Epithelial cell of esophagus (primary cell): ENCODE measurements at regions not wholly inside any gene's neighbourhood (a gene's known extent, or its start where the extent isn't known, plus 50 kb on each side); places are given as distances from the start of the nearest gene placed in this dataset.

Experiments
- DNase-seq: peaks from one replicate; pipeline ENCODE4 v3.0.0; 2010; ENCODE audit warnings: low read depth
- H3K4me3 ChIP-seq: 2 replicates; pipeline ENCODE4 v1.5.1; 2011; ENCODE audit warnings: mild to moderate bottlenecking, low read length, control low read depth
- CTCF ChIP-seq: IDR thresholded peaks from 2 replicates; pipeline ENCODE4 v1.5.1; 2011; ENCODE audit warnings: low read depth, mild to moderate bottlenecking, low read length, control low read depth, inconsistent platforms; ENCODE audit not compliant: insufficient read depth; ENCODE audit errors: missing control alignments

DNA sequence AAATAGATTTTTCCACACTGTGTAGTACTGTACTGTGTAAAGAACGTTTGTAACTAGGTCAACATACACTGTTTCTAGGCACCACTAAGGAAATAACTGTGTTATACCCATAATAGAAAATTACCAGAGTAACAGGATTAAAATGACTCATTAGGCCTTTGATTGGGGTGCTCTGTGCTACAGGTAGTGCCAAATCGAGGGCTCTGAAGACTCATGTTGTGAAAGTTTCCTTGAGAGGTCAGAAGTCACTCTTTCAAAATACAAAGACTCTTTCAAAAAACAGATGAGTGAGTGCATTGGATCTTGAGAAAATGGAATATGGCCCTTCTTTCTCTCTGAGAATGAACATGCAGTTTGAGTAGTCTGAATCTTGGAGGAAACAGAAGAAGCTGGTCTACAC is 143.0 kb downstream of the MRPL39 start:
- H3K4me3 ChIP-seq: no peak overlapping the region
- DNase-seq: peak; percentile 36

DNA sequence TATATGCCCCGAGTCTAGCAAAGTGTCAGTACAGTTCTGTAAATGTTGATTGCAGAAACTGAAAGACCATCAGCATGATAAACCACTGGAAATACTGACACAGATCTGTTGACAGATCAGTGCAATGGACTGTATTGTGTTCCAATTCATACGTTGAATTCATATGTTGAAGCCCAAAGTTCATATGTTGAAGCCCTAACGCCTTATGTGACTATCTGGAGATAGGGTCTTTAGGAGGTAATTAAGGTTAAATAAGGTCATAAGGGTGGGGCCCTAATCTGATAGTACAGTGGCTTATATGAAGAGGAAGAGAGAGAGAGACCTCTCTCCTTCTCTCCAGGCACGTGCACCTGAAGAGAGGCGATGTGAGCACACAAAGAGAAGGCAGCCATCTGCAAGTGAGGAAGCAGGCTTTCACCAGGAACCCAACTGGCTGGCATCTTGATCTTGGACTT is 144.7 kb downstream of the MRPL39 start:
- H3K4me3 ChIP-seq: no peak overlapping the region
- TF ChIP-seq CTCF: no peak
- no peak for DNase-seq

More for the DNA sequence above, 143.0 kb downstream of the MRPL39 start:
- TF ChIP-seq CTCF: no peak

GRCh38 chr21:25461725-25462124 is 145.6 kb downstream of the MRPL39 start:
- H3K4me3 ChIP-seq: no peak overlapping the region
- no peak for DNase-seq
- no peak for TF ChIP-seq CTCF

DNA sequence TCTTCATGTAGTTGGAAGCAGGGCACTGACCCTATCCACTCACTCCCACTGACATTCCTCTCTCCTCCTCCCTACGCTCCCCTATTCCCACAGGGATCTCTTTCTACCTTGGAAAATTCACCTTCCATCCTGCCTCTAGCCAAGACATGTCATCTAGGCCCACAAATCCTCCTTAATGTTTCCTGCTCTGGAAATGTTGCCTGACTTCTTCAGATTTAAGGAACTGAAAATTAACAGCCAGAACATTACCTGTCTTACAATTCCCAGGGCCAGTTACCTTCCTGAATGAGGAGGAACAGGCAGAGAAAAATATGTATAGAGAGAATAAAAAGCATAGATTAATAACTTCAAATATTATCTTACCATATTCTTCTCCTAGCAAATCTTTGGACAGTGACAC is 147.3 kb downstream of the MRPL39 start:
- no peak for TF ChIP-seq CTCF
- H3K4me3 ChIP-seq: no peak overlapping the region
- no peak for DNase-seq

- H3K4me3 ChIP-seq: no peak overlapping the region
- no peak for DNase-seq
Observed at GRCh38 chr21:25459365-25459764, 147.9 kb downstream of the MRPL39 start.

GRCh38 chr21:25458484-25458883 is 148.8 kb downstream of the MRPL39 start:
- no peak overlapping the region for H3K4me3 ChIP-seq
- TF ChIP-seq CTCF: no peak
- no peak for DNase-seq

More at GRCh38 chr21:25459365-25459764, 147.9 kb downstream of the MRPL39 start:
- TF ChIP-seq CTCF: no peak

DNA sequence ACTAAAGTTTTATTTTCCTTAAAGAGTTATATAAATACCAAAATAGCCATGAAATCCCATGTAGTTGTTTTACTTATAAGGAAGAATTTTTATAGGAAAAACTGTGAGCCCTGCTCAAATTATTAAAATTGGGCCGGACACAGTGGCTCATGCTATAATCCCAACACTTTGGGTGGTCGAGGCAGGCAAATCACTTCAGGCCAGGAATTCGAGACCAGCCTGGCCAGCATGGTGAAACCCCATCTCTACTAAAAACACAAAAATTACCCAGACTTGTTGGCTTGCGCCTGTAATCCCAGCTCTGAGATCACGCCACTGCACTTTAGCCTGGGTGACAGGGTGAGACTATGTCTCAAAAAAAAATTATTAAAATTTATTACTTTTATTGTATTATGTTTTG is 149.3 kb downstream of the MRPL39 start:
- no peak for TF ChIP-seq CTCF
- DNase-seq: no peak
- H3K4me3 ChIP-seq: no peak overlapping the region
